HG03521 (cell line): ENCODE measurements at regions not wholly inside any gene's neighbourhood (a gene's known extent, or its start where the extent isn't known, plus 50 kb on each side); places are given as distances from the start of the nearest gene placed in this dataset.
"Not testable (repeated sequence)": the region's sequence is repeated elsewhere in the genome, so short reads cannot be mapped to it uniquely, and the experiment has no call there.

Experiments
- ATAC-seq: cut with Tn5 transposase; IDR thresholded peaks from one replicate; pipeline ENCODE4 v1.9.1; 2021; ENCODE audit warnings: mild to moderate bottlenecking, moderate library complexity; ENCODE audit not compliant: unreplicated experiment

DNA sequence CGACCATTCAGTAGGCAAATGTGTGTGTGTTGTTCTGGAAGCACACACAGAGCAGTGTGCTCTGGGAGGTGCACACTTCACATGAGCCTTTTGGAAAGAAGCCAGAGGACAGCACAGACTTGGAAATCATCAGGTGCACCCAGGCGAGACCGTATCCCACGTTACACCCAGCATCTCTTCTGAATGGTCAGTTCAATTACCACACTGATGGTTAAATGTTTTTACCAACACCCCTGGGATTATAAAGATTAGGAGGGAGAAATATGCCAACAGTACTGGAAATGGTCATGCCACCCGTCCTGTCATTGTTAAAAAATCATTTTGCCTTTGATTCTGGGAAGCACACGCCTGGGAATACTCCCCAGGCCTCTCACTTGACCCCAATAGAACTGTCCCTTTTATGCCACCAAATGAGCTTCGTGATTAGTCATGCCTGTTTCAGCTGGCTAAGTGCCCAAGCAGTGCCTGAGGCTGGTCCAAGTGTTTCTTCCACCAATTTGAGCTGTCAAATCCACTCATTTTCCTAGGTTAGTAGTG, 183.7 kb downstream of the NRP2 start:
- ATAC-seq: no peak

DNA sequence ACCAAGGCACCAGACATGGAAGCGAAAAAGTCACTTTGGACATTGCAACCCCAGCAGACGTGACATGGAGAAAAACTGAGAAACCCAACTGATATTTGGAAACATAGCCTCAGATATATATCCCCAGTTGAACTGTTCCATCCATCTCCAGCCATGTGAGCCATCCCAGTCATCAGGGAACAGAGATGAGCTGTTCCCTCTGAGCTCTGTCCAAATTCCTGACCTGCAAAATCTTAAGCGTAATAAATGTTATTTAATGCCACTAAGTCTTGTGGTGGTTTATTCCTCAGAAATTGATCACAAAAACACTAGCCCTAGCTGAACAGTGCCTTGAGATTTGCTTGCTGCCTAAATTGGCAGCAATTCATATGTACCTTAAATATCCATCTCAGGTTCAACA, 182.8 kb downstream of the NRP2 start:
- no peak for ATAC-seq

DNA sequence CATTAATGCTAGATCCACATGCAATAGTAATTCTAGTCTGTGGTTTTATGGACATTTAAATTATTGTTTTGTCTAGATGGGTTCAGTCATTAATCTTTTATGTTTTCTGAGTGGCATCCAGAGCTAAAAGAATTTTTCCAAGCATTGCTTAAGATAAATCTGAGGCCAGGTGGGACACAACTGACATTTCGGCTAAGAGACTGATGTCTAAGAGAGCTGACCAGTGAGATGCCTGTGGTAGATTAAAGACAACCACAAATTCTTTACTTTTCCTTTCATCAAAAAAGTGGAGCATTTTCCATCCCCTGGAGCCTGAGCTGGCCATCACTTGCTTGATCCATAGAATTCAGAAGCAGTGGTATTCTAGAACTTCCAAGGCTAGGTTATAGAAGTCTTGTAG, 182.2 kb downstream of the NRP2 start:
- ATAC-seq: no peak

DNA sequence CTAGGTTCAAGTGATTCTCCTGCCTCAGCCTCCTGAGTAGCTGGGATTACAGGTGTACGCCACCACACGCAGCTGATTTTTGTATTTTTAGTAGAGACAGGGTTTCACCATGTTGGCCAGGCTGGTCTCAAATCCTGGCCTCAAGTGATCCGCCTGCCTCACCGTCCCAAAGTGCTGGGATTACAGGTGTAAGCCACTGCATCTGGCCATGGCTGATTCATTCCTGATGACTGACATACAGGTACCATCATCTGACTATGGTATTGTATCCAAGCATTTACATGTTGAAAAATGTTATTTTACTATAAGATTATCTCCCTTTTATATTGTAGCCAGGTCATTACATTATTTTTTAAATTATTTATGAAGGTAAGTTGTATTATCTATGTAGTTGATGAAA, 180.5 kb downstream of the NRP2 start:
- ATAC-seq: not testable (repeated sequence)

DNA sequence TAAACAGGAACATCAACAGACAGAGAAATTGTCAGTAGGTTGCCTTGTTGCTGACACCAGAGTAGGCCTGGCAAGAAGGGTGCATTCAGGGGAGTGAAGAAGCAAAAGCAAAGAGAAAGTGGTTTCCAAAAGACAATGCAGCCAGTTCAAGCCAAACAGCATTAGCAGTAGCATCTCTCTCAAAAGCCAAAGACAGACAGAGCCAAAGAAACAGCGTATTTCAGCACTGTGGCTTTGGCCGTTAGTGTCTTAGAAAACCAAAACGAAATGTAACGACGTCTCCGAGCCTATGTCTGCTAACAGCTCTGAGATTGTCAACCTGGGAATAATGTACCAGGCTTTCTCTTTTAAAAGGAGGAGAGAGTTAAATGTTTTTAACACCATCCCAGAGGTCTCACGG, 178.6 kb downstream of the NRP2 start:
- no peak for ATAC-seq

DNA sequence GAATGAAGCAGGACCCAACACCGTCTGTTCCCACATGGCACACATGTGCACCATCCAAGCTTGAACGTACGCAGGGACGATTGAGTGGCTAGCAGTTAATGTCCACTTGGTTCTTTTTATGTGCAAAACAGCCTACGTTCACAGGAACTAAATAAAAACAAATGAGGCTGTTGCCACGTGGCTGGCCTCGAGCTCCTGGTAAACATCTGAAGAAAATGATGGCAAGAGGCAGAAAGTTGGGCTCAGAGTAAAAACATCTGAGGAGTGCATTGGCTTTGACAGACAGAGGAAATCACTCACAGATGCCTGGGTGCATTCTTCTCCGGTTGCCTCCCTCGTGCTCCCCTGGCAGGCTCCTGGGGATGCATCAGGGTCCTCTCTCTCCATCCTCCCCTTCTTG, 177.9 kb downstream of the NRP2 start:
- ATAC-seq: no peak

DNA sequence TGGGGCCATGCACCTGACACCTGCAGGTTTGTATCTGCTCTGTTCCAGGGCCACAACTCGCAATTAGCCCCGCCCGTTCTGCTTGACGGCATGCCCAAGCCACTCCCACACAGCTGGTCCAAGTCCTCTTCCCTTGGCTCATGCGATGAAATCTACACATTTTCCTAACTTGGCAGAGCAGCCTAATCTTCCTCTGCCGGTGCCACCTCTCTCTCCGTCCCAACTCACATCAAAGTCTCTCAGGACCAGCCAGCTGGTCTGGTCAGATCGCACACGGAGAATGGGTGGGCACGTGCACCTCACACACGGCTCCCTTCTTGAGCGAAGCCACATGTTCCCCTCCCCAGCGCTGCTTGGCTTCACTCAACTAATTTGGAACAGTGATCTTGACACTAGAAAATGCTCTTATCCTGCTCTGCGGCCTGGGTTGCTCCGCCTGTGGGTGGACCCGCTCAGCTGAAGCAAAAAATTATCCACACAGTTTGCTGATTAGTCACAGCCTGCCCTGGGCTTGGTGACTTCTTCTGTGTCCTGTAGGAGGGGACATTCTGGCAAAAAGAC, 176.7 kb downstream of the NRP2 start:
- ATAC-seq: no peak

DNA sequence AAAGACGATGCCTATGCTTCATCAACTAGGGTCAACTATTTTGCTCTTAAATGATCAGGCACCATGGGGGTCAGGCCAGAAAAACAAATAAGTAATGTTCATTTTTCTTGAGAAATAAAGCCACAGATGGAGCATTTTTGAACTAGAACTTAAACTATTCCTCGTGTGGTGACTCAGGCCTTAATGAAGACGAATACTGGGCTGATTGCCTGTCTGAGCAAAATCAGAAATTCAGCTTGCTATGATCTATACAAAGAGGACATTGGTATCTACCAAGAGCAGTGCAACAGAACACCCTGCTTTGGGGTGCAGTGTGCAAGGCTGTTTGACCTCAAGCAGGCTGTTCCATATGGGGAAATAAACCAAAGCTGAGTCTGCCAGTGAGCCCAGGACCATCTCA, 176.0 kb downstream of the NRP2 start:
- ATAC-seq: no peak

DNA sequence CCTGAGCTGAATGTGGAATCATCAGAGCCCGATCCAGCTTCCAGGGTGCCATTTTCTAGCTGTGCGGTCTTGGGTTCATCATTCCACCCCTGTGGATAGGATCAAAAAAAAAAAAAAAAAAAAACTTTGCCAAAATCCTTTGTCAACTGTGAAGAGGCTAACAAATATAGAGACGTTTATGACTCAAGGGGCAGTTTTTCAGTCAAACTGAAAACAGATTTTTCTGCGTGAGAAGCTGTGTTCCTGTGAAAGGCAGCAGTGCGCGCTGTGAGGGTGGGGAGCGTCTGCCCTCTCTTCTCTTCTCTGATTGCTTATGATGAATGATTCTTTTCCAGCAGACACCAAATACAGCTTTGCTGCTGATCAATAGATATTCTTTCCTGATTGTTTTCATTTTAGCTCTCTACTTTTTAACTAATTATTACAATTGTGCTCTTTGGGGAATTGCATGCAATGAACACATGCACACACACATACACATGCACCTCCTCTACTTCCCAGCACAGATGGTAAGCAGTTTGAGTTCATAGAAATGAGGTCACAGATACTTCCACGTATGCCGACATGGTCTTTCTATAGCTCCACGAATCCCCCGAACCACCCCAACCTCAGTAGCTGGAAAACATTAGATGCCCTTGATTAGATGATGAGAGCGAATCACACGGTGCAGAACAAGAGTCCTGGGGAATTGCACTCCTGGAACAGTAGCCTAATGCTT, 175.4 kb downstream of the NRP2 start:
- ATAC-seq: no peak

DNA sequence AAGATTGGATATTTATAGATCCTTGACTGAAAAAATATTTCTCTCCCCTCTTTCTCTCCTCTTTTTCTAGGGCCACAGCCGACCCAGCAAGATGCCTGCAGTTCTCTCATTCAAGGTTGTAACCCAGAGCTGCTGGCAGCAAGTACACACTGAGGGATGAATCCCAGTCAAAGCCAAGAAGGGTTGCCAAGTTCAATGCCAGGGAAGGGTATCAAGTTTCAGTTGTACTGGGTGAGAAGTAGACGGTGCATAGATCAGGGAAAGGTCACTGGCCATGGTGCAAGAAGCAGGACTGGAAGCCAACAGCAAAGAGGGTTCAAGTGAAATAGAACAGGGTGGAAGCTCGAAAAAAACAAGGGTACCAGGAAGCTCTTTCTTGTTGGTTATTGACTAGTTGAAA, 170.2 kb downstream of the NRP2 start:
- ATAC-seq: no peak

DNA sequence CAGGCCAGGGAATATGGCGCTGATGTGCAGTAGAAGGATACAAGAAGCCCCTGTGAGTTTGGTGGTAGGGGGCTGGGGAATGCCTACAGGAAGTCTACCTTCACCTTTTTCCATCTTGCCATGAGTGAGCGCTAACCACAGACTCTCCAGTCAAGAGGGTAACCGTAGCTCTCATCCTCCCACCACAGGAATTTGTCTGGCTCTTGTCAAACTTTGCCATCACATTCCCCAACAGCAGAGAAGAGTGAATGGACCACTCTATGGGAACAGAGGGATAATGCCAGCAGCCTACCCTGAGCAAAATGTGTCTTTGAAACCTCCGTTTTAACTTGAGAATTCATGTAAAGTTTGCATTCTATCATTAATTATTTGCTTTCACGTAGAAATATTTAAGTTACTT, 168.3 kb downstream of the NRP2 start:
- no peak for ATAC-seq

DNA sequence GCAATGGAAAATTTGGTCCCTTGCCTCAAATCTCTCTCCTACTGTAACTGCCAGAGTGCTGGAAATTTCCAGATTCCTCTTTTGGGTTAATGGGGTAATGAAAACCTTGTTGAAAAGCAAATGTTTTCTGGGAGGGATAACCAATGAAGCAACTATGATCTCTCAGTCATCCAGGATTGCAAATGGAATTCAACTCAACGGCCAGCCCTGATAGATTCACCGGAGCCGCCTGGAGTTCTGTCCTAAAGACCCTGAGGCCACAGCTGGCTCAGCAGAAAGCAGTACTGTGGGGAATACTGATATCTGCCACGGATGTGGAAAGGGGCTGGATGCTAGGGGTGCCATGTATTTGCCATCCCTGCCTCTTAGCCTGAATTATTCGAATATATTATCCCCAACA, 167.8 kb downstream of the NRP2 start:
- no peak for ATAC-seq

DNA sequence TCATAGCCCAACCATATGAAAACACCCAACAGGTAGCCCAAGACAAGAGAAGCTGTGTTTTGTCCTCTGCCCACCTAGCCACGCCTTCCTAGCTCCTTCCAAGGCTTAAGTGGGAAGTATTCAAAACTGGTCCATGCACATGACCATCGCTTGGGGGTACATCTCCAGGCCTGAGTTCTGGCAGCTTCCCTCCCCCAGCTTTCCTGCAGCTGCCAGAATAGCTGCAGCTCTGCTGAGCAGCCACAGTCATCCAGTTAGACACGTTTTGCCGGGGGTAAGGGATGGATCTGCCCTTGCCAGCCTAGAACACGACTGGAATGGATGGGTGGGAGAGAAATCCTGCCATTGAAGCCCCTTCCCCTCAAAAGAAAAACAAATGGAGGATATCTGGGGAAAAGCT, 166.8 kb downstream of the NRP2 start:
- no peak for ATAC-seq

DNA sequence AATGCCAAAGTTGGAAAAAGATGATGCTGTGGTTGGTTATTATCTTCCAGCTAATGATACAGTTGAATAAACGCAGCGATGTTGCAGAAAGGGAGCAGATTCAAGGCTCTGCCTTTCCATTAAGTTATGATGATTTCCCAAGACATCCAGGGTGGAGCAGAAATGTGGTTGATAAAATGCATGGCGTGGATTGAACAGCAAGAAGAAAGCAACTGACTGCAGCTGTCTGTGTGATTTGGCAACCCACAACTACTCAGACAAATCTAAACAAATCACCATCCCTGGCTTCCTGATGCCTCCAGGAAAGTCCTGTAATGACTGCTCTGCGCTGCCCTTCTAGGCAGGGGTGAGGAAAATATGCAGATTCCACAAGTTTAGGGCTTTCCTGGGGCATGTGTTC, 166.3 kb downstream of the NRP2 start:
- ATAC-seq: no peak
